GM21737 (cell line): ENCODE measurements at regions not wholly inside any gene's neighbourhood (a gene's known extent, or its start where the extent isn't known, plus 50 kb on each side); places are given as distances from the start of the nearest gene placed in this dataset.

Source experiments
- ATAC-seq: cut with Tn5 transposase; IDR thresholded peaks from one replicate; pipeline ENCODE4 v1.9.1; 2021; ENCODE audit warnings: mild to moderate bottlenecking, moderate library complexity; ENCODE audit not compliant: unreplicated experiment

DNA sequence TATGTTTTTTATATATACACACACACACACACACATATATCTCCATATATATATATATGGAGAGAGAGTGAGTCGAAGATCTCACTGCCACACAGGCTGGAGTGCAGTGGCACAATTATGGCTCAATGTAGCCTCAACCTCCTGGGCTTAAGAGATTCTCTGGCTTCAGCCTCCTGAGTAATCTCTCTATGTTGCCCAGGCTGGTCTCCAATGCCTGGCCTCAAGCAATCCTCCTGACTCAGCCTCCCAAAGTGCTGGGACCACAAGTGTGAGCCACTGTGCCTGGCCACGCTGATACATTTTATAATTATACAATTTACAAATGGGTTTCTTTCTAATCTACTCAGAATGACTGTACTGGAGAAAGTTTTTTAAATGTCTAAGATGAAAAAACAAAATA, 664.2 kb downstream of the PTPRC start:
- no peak for ATAC-seq

GRCh38 chr1:199305053-199305452, 666.2 kb downstream of the PTPRC start:
- no peak for ATAC-seq

GRCh38 chr1:199307496-199308264, 668.8 kb downstream of the PTPRC start:
- no peak for ATAC-seq

GRCh38 chr1:199308349-199308846, 669.6 kb downstream of the PTPRC start:
- ATAC-seq: no peak

DNA sequence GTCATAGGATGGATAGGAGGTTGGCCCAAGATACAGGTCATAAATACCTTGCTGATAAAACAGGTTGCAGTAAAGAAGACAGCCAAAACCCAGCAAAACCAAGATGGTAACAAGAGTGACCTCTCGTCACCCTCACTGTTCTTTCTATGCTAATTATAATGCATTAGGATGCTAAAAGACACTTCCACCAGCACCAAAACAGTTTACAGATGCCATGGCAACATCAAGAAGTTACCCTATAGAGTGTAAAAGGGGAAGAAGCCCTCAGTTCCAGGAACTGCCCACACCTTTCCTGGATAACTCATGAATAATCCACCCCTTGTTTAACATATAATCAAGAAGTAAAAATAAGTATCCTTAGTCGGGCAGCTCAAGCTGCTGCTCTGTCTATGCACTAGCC, 671.9 kb downstream of the PTPRC start:
- no peak for ATAC-seq

DNA sequence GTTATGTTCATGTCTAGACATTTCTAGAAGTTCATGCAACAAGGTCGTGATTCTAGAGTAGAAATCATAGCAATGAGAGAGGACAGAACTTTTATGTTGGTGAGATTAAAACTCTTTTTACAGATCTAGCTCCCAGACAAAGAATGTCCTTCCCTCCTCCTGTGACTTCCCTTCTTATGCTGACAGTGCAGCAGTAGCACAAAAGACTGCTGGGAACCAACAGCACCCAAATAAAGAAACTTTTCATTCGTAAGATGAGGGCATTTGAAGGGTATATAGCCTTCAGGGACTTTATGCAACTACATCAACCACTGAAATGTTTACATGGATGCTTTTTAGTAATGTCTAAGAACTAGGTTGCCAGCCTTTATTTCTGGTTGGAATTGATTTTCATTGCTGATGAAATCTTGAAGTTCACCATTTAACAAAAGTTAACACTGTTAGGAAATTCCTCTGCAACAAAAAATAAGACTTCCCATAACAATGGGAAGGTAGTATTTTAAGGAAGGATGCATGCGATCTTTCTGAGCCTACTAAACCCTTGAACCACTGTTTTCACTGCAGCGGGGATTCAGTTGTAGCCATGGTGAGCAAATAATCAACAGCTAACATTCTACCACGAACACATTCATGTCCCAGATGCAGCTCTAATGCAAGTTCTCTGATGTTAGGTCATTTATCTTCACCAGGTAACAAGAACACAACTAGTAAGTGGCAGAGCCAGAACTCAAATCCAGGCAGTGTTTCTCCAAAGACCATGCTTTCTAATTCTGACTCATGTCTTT, 672.8 kb downstream of the PTPRC start:
- no peak for ATAC-seq

- no peak for ATAC-seq
These were observed 673.8 kb downstream of the PTPRC start for GRCh38 chr1:199312626-199313025.

DNA sequence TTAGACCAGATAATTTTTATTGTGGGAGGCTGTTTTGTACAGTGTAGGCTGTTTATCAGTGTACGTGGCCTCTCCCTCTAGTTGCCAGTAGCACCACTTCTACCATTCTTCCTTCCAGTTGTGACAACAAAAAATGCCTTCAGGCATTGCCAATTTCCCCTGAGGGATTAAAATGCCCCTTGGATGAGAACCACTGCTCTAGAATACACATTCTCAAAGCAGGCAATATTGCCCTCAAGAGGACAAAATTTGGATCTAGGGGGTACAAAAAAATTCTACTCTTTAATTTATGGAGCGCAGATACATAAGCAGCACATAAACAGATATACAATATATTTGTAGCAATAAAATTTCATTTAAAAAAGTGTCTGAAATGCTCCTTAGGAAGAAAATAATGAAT, 674.6 kb downstream of the PTPRC start:
- no peak for ATAC-seq

- ATAC-seq: no peak
These were observed 680.5 kb downstream of the PTPRC start for GRCh38 chr1:199319341-199319740.

DNA sequence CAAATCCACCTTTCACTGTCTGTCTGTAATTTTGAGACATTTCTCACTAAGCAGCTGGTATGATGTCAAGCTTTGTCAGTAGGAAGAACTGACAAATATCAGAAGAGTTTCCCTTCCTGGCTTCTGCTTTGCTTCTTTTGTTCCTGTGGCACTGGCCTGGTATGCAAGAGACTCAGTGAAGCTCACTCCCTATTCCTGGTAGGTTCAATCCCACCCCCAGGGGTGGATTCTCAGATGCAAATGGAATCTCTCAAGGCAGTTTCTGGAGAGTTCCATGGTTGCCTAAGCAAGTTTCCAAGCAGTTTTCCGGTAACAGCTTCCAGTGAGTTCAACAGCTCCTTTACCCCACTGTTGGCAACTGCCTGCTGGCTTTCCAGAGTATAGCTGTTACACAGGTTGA, 683.4 kb downstream of the PTPRC start:
- ATAC-seq: no peak

DNA sequence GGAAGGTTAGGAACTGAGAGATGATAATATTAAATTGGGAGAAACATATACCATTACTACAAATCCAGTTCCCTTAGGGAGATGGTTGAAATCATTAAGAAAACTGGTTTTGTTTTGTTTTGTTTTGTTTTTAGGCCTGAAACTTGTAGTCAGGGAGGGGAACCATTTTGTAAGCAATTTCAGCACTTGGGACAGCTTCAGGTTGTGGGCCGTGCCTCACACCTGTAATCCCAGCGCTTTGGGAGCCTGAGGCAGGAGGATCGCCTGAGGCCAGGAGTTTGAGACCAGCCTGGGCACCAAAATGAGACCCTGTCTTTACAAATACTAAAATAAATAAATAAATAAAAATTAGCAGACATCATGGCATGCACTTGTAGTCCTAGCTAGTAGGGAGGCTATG, 694.3 kb upstream of the NR5A2 start:
- ATAC-seq: no peak

DNA sequence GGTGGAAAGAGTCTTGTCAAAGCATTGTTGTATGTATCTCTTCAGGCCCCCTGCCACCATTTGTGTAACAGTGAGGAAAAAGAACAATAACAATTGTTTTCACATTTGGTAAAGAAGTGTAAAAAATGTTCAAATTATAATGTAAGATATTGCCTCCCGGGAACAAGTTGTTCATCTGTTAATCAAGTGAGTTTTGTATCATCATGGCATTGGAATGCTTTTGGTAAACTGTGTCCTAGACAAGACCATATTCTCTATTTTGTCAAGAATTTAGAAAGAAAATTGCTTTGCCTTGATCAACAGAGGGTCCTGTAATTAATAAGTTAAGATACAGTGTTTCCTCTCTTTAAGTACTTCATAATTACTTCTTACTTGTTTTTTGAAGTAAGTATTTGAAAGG, 692.0 kb upstream of the NR5A2 start:
- no peak for ATAC-seq

DNA sequence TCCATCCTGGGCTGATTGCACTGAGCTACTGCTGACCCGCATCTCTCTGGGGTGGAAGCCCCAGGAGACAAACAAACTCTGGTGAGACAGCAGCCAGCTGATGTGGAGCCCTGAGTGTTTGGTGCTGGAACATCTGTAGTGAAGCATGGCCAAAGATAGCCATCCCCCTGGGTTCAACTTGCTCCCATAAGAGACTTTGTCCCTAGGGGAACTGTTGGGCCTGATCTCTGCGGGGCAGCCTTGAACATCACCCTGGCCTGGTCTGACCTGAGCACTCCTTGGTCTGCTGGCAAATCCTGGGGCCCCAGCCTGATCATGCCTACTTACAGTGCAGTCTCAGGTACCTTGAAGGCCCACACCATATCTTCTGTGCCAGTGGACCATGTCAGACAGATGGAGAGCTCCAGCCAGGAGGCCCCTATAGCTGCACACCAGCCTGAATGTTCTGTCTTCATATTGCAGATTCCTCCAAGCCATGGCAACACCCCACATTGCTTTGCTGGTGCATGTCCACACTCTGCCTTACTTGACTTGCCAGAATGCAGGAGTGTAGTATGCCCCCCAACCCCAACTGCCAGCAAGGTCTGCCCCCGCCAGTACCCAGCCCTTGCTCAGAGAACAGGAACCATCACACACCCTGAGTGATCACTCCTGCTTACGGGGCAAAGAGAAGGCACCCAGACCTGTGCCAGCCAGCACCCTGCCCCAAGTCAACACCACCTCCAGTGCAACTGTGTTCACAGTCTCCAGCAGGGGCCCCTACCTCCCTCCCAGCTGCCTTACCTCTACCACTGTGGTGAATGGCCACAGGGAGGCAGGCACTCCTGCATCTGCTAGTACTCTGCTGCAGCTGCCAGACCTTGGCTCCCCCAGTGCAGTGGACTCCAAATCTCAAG, 690.5 kb upstream of the NR5A2 start:
- no peak for ATAC-seq

GRCh38 chr1:199338760-199339159, 688.8 kb upstream of the NR5A2 start:
- no peak for ATAC-seq

GRCh38 chr1:199352351-199352750, 675.2 kb upstream of the NR5A2 start:
- no peak for ATAC-seq

DNA sequence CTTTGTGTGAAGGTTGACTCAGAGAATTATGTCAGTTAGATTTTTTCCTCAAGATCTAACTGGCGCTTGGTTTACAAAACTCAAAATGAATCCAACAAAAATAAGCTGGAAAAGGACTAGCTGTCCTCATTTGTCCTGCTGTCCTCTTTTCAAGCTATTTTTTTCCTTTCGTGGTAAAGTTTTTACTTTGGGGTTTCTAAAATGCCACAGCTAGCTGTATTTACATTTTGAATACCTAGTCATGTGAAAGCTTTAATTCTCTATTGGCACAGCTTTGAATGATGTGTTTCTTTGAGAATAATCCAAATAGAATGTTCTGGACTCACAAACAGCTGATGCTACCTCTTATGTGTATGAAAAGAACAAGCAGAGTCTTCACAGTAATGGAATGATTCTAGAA, 673.6 kb upstream of the NR5A2 start:
- ATAC-seq: no peak

- no peak for ATAC-seq
These were observed 670.9 kb upstream of the NR5A2 start for GRCh38 chr1:199356561-199356960.

DNA sequence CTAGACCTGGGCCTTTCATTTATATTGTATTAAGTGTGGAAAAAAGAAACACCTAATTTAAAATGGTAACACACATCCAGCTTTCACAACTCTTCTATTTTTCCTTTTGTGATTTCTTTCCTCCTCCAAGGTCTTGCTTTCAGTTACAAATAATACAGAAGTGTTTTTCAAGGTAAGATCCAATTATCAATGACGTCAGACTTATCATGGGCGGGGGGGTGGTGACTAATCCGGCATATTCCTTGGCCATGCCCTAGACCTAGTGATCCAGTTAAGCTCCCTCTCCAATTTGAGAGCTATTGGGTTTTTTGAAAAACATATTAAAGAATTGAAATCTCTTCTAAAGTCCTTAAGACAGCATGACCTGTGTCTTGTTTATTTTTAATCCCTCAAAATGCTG, 669.9 kb upstream of the NR5A2 start:
- ATAC-seq: no peak

DNA sequence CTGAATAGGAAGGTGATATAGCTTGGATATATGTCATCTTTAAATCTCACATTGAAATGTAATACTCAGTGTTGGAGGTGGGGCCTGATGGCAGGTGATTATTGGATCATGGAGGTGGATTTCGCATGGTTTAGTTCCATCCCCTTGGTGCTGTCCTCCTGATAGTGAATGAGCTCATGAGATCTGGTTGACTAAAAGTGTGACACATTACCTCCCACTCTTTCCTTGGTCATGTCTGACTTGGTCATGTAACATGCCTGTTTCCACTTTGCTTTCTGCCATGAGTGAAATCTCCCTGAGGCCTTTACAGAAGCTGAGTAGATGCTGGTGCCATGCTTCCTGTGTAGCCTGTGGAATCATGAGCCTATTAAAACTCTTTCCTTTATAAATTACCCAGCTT, 664.5 kb upstream of the NR5A2 start:
- no peak for ATAC-seq

DNA sequence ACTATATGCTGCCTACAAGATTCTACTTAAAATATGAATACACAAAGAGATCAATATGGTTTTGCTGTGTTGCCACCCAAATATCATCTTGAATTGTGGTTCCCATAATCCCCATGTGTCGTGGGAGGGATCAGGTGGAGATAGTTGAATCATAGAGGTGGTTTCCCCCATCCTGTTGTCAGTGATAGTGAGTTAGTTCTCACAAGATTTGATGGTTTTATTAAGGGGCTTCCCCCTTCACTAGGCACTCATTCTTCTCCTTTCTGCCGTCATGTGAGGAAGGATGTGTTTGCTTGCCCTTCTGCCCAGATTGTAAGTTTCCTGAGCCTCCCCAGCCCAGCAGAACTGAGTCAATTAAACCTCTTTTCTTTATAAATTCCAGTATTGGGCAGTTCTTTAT, 654.4 kb upstream of the NR5A2 start:
- no peak for ATAC-seq

DNA sequence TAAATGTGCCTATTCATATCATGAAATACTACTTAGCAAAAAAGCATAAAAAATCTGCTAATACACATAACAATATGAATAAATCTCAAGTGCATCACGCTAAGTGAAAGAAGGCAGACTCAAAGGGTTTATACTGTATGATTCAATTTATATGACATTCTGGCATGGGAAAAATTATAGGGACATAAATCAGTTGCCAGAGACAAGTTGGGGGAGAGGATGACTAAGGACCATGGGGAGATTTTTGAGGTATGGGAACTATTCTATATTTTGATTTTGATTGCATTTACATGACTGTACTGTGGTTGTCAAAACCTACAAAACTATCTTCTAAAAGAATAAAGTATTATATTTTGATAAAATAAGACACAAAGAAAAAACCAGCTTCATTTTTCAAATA, 650.3 kb upstream of the NR5A2 start:
- ATAC-seq: no peak
